HG02973 (cell line): ENCODE measurements at regions not wholly inside any gene's neighbourhood (a gene's known extent, or its start where the extent isn't known, plus 50 kb on each side); places are given as distances from the start of the nearest gene placed in this dataset.
"Not testable (repeated sequence)": the region's sequence is repeated elsewhere in the genome, so short reads cannot be mapped to it uniquely, and the experiment has no call there.

ENCODE experiments used
- ATAC-seq: cut with Tn5 transposase; IDR thresholded peaks from one replicate; pipeline ENCODE4 v1.9.1; 2021; ENCODE audit warnings: moderate library complexity; ENCODE audit not compliant: unreplicated experiment

DNA sequence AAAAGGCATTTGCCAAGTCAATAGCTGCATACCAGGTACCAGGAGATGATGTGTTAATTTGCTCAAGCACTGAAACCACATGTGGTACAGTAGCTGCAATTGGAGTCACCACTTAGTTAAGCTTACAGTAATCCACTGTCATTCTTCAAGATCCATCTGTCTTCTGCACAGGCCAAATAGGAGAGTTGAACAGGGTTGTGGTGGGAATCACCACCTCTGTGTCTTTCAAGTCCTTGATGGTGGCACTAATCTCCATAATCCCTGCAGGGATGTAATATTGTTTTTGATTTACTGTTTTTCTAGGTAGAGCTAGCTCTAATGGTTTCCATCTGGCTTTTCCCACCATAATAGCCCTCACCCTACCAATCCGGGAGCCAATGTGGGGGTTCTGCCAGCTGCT lies 91.9 kb downstream of the FCRL5 start:
- ATAC-seq, result no peak

DNA sequence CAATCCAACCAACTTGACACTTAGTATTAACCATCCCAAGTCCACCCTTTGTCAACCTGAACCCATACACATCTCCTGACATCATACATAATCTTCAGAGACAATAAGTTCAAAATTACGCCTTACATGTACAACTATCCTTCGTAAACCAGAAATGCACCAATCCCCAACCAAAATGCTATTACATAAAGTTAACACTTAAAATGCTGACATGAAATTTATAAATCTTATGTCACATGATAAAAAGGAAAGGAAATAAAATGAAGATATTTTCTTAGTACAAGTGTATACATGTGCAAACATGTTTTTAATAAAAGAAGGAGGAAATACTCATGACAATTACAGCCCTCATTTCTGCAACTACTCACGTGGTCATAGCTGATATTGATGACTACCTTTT lies 95.0 kb downstream of the FCRL5 start:
- no peak for ATAC-seq

DNA sequence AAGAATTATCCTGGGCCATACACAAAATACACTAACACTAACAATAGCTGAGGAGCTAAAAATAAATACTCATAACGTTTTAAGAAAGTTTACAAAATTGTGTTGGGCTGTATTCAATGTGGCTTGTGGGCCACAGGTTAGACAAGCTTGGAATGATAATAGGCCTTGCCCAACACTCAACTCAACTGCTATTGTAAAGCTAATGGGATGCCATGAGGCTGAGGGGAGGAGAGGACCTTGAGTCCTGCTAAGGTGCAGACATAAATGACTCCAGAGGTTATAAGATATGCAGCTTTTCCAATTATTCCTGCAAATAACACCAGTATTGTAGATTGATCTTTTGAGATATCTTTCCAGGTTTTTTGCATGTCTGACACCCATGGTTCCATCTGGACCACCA lies 97.0 kb downstream of the FCRL5 start:
- ATAC-seq, result no peak

DNA sequence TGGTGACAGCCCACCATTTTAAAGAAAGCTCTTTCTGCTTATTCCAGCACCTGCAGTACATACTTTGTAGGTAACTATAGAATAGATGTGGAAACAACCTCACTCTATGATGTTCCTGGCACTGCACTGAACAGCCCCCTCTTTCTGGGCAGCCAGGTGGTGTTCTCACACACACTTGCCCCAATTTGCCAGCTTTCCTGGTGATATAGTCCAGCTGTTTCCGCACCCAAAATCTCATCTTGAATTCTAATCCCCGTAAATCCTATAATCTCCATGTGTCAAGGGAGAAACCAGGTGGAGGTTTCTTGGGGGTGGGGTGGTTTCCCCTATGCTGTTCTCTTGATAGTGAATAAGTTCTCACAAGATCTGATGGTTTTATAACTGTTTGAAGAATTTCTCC lies 102.2 kb downstream of the FCRL5 start:
- no peak for ATAC-seq

DNA sequence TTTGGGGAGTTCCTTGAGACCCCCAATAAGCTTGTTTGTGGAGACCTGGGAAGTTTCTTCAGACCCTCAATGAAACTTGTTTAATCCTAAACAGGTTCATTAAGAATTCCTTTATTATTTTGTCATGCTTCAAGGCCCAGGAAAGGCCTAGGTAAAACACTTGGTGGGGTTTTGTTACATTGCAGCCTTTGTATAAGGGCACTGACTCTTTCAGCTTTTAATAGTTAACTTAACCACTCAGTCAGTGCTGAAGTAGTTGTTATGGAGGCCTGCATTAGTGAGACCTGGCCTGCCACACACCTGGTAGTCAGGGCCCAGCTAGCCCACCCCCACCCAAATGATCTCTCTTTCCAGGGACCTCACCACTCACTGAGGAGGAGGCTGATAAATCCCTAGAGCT lies 103.7 kb downstream of the FCRL5 start:
- no peak for ATAC-seq

DNA sequence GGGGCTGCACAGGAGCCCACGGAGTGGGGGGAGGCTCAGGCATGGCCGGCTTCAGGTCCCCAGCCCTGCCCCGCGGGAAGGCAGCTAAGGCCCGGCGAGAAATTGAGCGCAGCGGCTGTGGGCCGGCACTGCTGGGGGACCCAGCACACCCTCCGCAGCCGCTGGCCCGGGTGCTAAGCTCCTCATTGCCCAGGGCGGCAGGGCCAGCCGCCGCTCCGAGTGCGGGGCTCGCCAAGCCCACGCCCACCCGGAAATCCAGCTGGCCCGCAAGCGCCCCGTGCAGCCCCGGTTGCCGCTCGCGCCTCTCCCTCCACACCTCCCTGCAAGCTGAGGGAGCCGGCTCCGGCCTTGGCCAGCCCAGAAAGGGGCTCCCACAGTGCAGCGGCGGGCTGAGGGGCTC lies 106.0 kb downstream of the FCRL5 start:
- ATAC-seq, result not testable (repeated sequence)

DNA sequence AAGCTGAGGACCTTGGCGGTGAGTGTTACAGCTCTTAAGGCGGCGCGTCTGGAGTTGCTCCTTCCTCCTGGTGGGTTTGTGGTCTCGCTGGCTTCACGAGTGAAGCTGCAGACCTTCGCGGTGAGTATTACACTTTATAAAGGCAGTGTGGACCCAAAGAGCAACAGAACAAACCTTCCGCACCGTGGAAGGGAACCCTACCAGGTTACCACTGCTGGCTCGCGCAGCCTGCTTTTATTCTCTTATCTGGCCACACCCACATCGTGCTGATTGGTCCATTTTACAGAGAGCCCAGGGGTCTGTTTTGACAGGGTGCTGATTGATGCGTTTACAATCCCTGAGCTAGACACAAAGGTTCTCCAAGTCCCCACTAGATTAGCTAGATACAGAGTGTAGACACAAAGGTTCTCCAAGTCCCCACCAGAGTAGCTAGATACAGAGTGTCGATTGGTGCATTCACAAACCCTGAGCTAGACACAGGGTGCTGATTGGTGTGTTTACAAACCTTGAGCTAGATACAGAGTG lies 106.6 kb downstream of the FCRL5 start:
- ATAC-seq, result not testable (repeated sequence)

DNA sequence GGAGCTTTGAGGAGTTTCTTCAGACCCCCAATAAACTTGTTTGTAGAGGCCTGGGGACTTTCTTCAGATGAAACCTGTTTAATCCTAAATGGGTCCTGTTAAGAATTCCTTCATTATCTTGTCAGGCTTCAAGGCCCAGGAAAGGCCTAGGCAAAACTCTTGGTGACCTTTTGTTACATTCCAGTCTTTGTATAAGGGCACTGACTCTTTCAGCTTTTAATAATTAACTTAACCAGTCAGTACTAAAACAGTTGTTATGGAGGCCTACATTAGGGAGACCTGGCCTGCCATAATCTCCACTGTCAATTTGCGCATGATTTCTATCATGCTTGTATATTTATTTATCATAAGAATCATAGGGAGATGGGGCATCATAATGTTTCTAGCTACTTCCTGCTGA lies 110.2 kb downstream of the FCRL5 start:
- no peak for ATAC-seq

DNA sequence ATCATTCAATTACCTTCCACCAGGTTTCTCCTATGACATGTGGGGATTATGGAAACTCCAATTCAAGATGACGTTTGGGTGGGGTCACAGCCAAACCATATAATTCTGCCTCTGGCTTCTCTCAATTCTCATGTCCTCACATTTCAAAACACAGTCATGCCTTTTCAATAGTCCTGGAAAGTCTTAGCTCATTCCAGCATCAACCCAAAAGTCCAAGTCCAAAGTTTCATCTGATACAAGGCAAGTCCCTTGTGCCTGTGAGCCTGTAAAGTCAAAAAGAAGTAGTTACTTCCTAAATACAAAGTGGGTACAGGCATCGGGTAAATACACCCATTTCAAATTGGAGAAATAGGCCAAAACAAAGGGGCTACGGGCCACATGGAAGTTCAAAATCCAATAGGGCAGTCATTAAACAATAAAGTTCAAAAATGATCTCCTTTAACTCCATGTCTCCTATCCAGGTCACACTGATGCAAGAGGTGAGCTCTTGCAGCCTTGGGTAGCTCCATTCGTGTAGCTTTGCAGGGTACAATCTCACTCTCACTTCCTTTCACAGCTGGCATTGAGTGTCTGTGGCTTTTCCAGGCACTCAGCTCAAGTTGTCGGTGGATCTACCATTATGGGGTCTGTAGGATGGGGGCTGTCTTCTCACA lies 112.9 kb downstream of the FCRL5 start:
- ATAC-seq, result no peak

DNA sequence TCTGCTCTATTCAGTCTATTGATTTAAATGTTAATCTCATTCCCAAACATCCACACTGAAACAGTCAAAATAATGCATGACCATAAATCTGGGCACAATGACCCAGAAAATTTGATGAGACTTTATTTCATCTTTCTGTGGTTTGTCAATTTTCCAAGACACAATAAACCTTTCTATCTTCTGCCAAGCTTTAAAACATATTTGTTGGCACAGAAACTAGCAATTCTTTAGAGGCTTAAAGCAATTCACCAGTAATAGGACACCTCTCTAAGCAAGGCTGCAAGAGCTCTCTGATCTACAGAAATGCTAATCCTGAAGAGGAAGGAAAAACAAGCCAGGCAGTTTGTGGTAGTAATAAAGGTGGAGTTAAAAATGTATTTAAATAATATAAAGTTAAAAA lies 113.7 kb downstream of the FCRL5 start:
- no peak for ATAC-seq

DNA sequence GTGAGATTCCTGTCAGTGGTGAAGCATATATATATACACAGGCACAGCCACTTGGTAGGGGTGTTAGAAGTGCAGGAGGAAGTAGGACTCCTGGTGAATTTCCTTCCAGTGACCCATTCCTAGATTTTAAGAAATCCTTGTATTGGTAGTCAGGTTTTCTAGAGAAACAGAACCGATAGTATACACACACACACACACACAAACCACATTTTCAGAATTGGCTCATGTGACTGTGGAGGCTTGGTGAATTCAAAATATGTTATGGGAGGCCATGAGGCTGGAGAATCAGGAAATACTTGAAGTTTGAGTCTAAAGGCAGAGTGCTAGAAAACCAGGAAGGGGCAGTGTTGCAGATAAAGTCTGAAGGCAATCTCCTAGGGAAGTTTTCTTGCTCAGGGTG lies 114.2 kb downstream of the FCRL5 start:
- ATAC-seq, result no peak

DNA sequence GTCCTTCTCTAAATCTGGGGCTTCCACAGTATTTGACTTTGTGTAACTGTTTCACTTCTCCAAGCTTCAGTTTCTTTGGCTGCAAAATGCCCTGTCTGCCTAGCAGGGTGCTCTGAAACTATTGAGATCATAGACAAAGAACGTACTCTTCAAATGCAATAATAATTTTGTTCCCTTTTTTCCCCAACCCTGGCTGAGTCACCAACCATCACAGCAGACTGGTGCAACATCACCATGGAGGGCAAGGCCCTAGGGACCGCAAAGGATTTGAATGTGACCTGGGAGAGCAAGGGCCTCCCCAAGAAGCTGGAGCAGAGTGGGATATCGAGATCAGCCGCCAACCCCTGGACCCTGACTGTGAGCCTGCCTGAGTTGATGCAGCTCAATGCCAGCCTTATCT lies 115.0 kb downstream of the FCRL5 start:
- no peak for ATAC-seq

DNA sequence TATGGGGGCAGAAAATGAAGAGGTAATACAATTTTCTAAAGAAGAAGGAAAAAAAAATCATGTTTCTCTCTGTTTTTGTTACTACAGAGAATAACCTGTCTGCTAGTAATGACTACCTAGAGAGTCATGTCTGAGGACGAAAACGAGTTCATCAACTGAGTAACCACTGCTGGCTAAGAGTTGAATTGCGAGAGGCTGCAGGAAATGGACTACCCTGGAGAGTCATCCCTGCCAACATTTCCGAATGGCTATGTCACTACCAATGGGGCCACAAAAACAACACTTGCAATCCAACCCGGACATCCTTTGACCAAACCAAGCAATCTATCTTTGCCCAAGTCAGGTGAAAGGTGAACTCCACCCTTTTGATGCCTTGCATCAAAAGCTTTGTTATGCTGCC lies 120.6 kb downstream of the FCRL5 start:
- no peak for ATAC-seq

DNA sequence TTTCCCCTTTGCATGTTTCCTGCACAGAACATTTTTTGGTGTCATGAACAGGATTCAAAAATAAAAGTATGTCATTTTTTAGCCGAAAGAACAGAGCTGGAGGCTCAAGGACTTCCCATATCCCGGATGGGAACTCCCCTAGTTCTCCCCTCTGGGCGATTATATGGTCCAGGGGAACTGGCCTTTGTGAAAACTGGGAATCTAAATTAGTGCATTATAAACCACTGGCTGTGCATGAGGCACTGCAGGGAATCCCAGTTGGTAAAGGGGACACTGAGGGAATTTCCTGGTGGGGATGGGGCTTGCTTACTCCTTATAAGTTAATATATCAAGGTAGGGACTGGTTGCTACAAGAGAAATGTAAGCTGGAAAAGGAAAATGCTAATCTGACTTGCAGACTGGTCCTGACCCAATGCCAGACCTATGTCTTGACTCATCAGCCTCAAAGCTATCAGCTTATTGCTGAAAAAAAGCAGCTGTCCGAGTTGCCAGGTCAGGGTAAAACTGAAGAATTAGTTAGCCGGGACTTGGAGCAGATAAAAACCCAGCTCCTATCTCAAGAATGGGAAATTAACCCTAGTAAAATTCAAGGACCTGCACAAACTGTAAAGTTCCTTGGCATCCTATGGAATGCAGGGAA lies 122.6 kb downstream of the FCRL5 start:
- no peak for ATAC-seq

DNA sequence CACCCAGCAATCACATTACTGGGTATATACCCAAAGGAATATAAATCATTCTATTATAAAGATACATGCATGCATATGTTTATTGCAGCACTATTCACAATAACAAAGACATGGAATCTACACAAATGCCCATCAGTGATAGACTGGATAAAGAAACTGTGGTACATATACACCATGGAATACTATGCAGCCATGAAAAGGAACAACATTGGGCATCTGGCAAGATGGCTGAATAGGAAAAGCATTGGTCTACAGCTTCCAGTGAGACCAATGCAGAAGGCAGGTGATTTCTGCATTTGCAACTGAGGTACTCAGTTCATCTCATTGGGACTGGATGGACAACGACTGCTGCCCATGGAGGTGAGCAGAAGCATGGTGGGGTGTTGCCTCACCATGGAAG lies 128.6 kb downstream of the FCRL5 start:
- not testable (repeated sequence) for ATAC-seq

DNA sequence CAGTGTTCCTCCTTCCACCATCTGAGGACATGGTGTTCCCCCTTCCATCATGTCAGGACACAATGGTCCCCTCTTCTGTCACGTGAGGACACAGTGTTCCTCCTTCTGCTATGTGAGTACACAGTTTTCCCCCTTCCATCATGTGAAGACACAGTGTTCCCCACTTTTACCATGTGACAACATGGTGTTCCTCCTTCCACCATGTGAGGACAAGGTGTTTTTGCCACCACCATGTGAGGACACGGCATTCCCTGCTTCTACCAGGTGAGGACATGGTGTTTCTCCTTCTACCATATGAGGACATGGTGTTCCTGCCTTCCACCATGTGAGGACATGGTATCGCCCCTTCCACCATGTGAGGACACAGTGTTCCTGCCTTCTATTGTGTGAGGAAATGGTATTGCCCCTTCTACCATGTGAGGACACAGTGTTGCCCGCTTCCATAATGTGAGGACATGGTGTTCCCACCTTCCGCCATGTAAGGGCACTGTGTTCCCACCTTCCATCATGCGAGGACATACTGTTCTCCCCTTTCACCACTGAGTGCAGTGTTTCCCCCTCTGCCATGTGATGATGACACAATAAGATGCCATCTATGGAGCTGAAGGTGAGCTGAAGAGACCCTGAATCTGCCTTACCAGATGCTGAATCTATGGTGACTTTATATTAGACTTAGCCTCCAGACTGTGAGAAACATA lies 132.3 kb downstream of the FCRL5 start:
- ATAC-seq, result no peak

DNA sequence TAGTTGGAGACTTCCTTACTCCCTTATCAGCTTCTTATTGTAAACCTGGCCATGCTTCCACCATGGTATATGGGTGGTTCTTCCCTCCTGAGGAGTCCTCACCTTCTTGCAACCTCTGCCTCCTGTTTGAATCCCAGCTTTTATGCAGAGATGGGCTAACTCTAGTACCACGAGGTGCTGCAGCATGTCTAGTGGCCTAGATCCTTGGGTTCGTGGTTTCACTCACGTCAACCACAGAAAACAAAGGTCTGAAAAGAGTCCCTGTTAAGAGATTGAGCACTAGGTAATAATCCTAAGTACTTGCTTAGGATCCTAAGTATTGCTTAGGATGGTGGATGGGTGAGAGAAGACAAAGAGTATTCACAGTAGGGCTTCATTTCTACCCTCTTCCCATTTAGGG lies 133.7 kb downstream of the FCRL5 start:
- no peak for ATAC-seq

DNA sequence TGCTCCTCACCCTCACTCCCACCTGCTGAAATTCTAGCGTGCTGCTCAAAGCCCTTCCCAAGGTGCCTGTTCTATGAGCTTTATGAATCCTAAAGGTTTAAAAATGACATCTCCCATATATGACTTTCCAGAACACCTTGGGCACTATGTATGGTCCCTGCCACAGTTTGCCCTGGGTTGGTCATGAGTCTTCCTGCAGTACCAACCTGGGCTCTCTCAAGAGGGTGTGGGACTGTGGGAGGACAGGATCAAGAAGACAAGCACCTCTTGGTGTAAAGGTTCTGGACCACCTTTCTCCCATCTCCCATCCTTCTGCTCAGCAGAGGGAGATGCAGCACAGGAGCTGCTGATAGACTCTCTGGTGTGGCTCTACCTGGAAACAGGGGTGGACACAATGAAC lies 134.1 kb downstream of the FCRL5 start:
- no peak for ATAC-seq

DNA sequence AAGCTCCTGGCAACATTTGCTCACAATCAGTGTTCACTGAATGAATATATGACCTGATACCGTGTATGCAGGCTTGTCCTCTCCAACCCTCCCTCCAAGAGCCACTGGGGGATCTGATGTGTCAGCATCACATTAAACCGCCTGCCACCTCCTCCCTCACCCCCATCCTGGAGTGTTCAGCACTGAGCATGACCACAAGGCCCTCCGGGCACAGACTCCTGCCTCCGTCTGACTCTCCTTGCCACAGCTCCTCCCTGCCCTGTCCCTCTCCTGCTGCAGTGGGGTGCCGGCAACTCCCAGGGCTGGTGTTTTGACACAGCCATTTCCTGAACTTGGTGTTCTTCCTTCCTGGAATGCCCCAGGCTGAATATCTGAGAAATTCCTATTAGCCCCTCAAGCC lies 136.7 kb downstream of the FCRL5 start:
- no peak for ATAC-seq

DNA sequence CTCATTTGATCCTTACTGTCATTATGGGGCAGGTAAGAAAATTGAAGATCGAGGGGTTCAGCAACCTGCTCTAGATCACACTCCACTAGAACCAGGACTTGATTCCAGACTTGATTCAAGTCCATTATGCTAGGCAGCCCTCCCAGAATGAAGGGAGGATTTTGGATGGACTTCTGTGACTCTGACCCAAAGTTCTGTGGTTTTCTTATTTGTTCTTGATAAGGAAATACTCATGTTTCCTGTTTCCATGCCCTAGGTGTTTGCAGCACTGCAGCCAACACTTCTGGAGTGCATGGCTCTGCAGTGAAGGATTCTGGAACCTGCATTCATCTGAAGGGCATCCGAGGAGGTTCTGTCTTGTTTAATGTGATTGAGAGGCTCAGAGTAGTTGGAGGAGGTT lies 140.0 kb downstream of the FCRL5 start:
- ATAC-seq, result no peak

DNA sequence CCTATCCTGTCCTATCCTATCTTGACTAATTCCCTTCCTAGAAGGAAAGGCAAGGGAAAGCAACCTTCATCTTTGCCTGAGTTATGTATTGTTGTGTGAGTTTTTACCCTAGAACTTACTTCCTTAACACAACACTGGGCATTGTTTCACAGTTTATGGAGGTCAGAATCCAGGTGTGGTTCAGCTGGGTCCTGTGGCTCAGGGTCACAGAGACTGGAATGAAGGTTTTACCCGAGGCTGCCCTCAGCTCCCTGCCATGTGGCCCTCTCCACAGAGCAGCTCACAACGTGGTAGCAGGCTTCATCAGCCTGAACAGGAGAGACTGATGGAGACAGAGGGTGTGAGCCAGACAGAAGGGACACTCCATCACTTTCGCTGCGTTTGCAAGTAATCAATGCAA lies 140.5 kb downstream of the FCRL5 start:
- no peak for ATAC-seq

DNA sequence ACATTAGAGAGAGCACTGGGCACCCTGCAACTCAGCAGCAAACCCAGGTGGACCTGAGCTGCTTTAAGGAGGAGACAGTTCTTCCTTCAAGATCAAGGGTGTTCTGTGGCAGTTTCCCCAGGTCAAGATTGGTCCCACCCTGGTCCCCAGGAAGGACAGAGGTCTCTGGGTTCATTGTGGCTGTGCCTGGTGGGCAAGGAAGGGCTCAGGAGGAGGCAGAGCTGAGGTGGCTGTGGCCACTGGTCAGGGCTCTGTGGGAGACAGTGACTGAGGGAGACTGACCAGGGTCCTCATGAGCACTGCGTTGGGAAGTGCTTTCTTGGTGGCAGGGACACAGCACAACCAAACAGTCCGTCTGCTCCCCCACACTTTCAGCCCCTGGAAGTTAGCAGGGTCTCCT lies 141.3 kb downstream of the FCRL5 start:
- no peak for ATAC-seq
